HepG2 (cell line): ENCODE measurements at regions not wholly inside any gene's neighbourhood (a gene's known extent, or its start where the extent isn't known, plus 50 kb on each side); places are given as distances from the start of the nearest gene placed in this dataset.

ENCODE experiments used
- ATAC-seq: fragments of 200-7000 bp; cut with Tn5 transposase; 3 replicates; pipeline ENCODE4 v1.9.1; 2020; ENCODE audit warnings: mild to moderate bottlenecking, moderate library complexity
- BruUV-seq: library from RNA; stranded (reverse); fragments of 400-500 nt; replicated peaks from 2 replicates; lab custom pipeline; 2021; lab: Mats Ljungman, UMichigan
- CTCF ChIA-PET: fragments of 300-600 bp; formaldehyde crosslinking; extraction: SDS; loops from one replicate; lab custom pipeline; 2021; ENCODE audit warnings: low total read pairs, inconsistent platforms, low intra/inter-chr PET ratio; lab: Yijun Ruan, JAX
- POLR2A ChIA-PET: fragments of 350-600 bp; sonication (Branson Sonifier 250); formaldehyde crosslinking; loops from one replicate; lab custom pipeline; 2020; ENCODE audit warnings: antibody characterized with exemption, inconsistent platforms; lab: Yijun Ruan, JAX
- DNase-seq: peaks from one replicate; pipeline ENCODE4 v3.0.0-alpha.2; 2015; ENCODE audit warnings: low spot score
- FAIRE-seq: peaks from 3 replicates; lab custom pipeline; 2011; peaks lifted over from hg19 to GRCh38; lab: Jason Lieb, UNC
- H2AFZ ChIP-seq: one replicate; pipeline ENCODE4 v1.6.1; 2011; ENCODE audit warnings: low read length, inconsistent platforms
- H3K27ac ChIP-seq: fragments of 300-600 bp; 3 replicates; pipeline ENCODE4 v1.8.0; 2011; ENCODE audit warnings: mixed run types, mild to moderate bottlenecking, mixed read lengths, low read length, inconsistent platforms; ENCODE audit not compliant: insufficient read depth; ENCODE audit errors: extremely low read length
- H3K27me3 ChIP-seq, 2 experiments: fragments of 200-600 bp in 1 of 2; 2 replicates in 1 of 2; 3 replicates in 1 of 2; pipeline versions ENCODE4 v1.6.0 to v1.8.0; 2011; ENCODE audit warnings: low read length in 2 of 2, mild to moderate bottlenecking in 2 of 2, moderate library complexity in 2 of 2, inconsistent platforms in 1 of 2; ENCODE audit not compliant: insufficient read depth in 2 of 2, control insufficient read depth in 1 of 2
- H3K36me3 ChIP-seq, 2 experiments: fragments of 200-600 bp in 1 of 2; replicated peaks in 1 of 2; 2 replicates in 1 of 2; 3 replicates in 1 of 2; pipeline versions ENCODE4 v1.5.1 to v1.8.0; 2011; ENCODE audit warnings: low read length in 2 of 2, inconsistent platforms in 1 of 2; ENCODE audit not compliant: insufficient read depth in 2 of 2, control insufficient read depth in 1 of 2
- H3K4me1 ChIP-seq: 2 replicates; pipeline ENCODE4 v1.5.1; 2012; ENCODE audit warnings: low read length, inconsistent platforms; ENCODE audit not compliant: insufficient read depth
- H3K4me2 ChIP-seq: 2 replicates; pipeline ENCODE4 v1.6.0; 2011; ENCODE audit warnings: low read depth, low read length, inconsistent platforms
- H3K4me3 ChIP-seq, 3 experiments: fragments of 200-600 bp in 1 of 3; sonication (generic), shearing (Covaris generic) in 1 of 3; replicated peaks in 1 of 3; 2 replicates each; pipeline ENCODE4 v1.5.1; 2011 to 2016; ENCODE audit warnings: low read length in 3 of 3, inconsistent platforms in 2 of 3, low read depth in 2 of 3, mild to moderate bottlenecking in 2 of 3, control low read depth in 1 of 3, mixed read lengths in 1 of 3; ENCODE audit not compliant: insufficient read depth in 1 of 3
- H3K79me2 ChIP-seq: one replicate; pipeline ENCODE4 v1.6.1; 2011; ENCODE audit warnings: low read length, inconsistent platforms; ENCODE audit not compliant: insufficient read depth
- H3K9ac ChIP-seq: 2 replicates; pipeline ENCODE4 v1.6.0; 2011; ENCODE audit warnings: mild to moderate bottlenecking, low read depth, low read length, inconsistent platforms; ENCODE audit not compliant: insufficient read depth
- H3K9me3 ChIP-seq: 2 replicates; pipeline ENCODE4 v1.5.1; 2012; ENCODE audit warnings: mild to moderate bottlenecking, low read length
- H4K20me1 ChIP-seq: 2 replicates; pipeline ENCODE4 v1.6.0; 2011; ENCODE audit warnings: inconsistent platforms, mild to moderate bottlenecking, low read length, moderate library complexity; ENCODE audit not compliant: insufficient read depth
- KLF16 ChIP-seq, 2 experiments: sonication (generic) in 1 of 2; formaldehyde crosslinking in 1 of 2; IDR thresholded peaks; 2 replicates each; pipeline versions ENCODE4 v1.6.1 to v1.8.0; 2016 to 2023; ENCODE audit warnings: missing genetic modification reagents in 2 of 2, missing compliant biosample characterization in 1 of 2
- KLF6 ChIP-seq: IDR thresholded peaks from 2 replicates; pipeline ENCODE4 v1.8.0; 2016; ENCODE audit warnings: missing biosample characterization, missing genetic modification reagents
- MAFF ChIP-seq: IDR thresholded peaks from 2 replicates; pipeline ENCODE4 v1.6.1; 2011; ENCODE audit warnings: low read depth, low read length, improper control_type of control experiment
- MAFK ChIP-seq, 2 experiments: IDR thresholded peaks in 1 of 2; conservative IDR thresholded peaks in 1 of 2; 2 replicates each; pipeline ENCODE4 v1.6.1; 2011; ENCODE audit warnings: improper control_type of control experiment in 2 of 2, low read length in 2 of 2
- PAF1 ChIP-seq: IDR thresholded peaks from 2 replicates; pipeline ENCODE4 v1.6.1; 2016; ENCODE audit warnings: missing genetic modification reagents, missing compliant biosample characterization
- PAWR ChIP-seq: sonication (generic); formaldehyde crosslinking; IDR thresholded peaks from 2 replicates; pipeline ENCODE4 v1.4.0; 2020; ENCODE audit warnings: missing genetic modification reagents, mild to moderate bottlenecking, borderline replicate concordance
- ZFP36 ChIP-seq: fragments of 150-350 bp; IDR thresholded peaks from 2 replicates; pipeline ENCODE4 v1.6.1; 2018; ENCODE audit warnings: borderline replicate concordance, low read length, low read depth; ENCODE audit not compliant: partially characterized antibody
- ZNF234 ChIP-seq: sonication (generic); formaldehyde crosslinking; conservative IDR thresholded peaks from 2 replicates; pipeline ENCODE4 v1.5.1; 2020; ENCODE audit warnings: mild to moderate bottlenecking, missing genetic modification reagents
- ZNF558 ChIP-seq: sonication (generic); formaldehyde crosslinking; IDR thresholded peaks from 2 replicates; pipeline ENCODE4 v1.9.0; 2022; ENCODE audit warnings: mild to moderate bottlenecking, missing genetic modification reagents, borderline replicate concordance
- ZNF589 ChIP-seq: sonication (generic); formaldehyde crosslinking; conservative IDR thresholded peaks from 2 replicates; pipeline ENCODE4 v1.8.0; 2022; ENCODE audit warnings: mild to moderate bottlenecking, moderate library complexity, missing genetic modification reagents
- ZNF598 ChIP-seq: sonication (generic); formaldehyde crosslinking; IDR thresholded peaks from 2 replicates; pipeline ENCODE4 v1.5.1; 2020; ENCODE audit warnings: mild to moderate bottlenecking, missing genetic modification reagents, borderline replicate concordance
- ZNF768 ChIP-seq: sonication (generic); formaldehyde crosslinking; IDR thresholded peaks from 2 replicates; pipeline ENCODE4 v1.4.0; 2020; ENCODE audit warnings: missing genetic modification reagents
- WGBS: methylation state at CpG from one replicate; pipeline ENCODE4 v1.1.6; 2017; ENCODE audit warnings: low lambda C conversion rate; 5-methylcytosine and 5-hydroxymethylcytosine counted together
- in situ Hi-C: cut with HindIII; loops from 2 replicates; pipeline ENCODE4 v1.10.0; 2017; ENCODE audit warnings: low pct_unique_long_range_greater_than_20kb; ENCODE audit not compliant: extremely low pct_ligation_motif_present
- intact Hi-C: fragments of 100-400 bp; cut with micrococcal nuclease; formaldehyde crosslinking; loops from one replicate; pipeline ENCODE4 v1.10.0; 2022; ENCODE audit not compliant: unreplicated experiment
- TF ChIP-seq, protein P1 (sequence below): sonication (generic); formaldehyde crosslinking; IDR thresholded peaks from 2 replicates; pipeline ENCODE4 v1.5.1; 2020; ENCODE audit warnings: mild to moderate bottlenecking, missing genetic modification reagents, borderline replicate concordance
- TF ChIP-seq, protein P2 (sequence below): sonication (generic); formaldehyde crosslinking; IDR thresholded peaks from 2 replicates; pipeline ENCODE4 v1.4.0; 2020; ENCODE audit warnings: missing genetic modification reagents

DNA sequence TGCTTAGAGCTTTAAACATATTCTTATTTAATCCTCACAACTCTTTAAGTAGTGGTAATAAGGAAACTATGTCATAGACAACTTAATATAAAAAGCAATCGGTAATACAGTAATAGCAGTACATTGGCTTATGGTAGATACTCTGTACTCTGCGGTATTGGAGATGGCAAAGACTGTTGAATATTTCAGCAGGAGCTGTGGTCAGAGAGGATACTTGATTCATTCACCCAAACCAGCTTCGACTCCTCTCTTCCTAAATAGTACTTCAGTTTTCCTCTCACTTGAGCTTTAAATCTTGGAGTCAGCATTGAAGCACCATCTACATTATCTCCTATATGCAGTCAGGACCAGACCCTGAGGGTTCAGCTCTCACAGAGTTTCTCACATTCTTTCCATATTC, 169.3 kb downstream of the CYB561 start (continued):
- TF ChIP-seq PAWR (CRISPR knock-in tag) (no peak), ZNF598 (CRISPR knock-in tag) (no peak), ZFP36 (no peak), ZNF234 (no peak), ZNF768 (CRISPR knock-in tag) (no peak), PAF1 (CRISPR knock-in tag) (no peak), KLF16 (CRISPR knock-in tag; IDR thresholded peaks at IDR 0.05) (no peak)
- TF ChIP-seq, protein P1, sequence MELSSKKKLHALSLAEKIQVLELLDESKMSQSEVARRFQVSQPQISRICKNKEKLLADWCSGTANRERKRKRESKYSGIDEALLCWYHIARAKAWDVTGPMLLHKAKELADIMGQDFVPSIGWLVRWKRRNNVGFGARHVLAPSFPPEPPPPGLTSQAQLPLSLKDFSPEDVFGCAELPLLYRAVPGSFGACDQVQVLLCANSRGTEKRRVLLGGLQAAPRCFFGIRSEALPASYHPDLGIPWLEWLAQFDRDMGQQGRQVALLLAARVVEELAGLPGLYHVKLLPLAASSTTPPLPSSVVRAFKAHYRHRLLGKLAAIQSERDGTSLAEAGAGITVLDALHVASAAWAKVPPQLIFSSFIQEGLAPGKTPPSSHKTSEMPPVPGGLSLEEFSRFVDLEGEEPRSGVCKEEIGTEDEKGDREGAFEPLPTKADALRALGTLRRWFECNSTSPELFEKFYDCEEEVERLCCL (CRISPR knock-in tag) = no peak
- TF ChIP-seq, protein P2, sequence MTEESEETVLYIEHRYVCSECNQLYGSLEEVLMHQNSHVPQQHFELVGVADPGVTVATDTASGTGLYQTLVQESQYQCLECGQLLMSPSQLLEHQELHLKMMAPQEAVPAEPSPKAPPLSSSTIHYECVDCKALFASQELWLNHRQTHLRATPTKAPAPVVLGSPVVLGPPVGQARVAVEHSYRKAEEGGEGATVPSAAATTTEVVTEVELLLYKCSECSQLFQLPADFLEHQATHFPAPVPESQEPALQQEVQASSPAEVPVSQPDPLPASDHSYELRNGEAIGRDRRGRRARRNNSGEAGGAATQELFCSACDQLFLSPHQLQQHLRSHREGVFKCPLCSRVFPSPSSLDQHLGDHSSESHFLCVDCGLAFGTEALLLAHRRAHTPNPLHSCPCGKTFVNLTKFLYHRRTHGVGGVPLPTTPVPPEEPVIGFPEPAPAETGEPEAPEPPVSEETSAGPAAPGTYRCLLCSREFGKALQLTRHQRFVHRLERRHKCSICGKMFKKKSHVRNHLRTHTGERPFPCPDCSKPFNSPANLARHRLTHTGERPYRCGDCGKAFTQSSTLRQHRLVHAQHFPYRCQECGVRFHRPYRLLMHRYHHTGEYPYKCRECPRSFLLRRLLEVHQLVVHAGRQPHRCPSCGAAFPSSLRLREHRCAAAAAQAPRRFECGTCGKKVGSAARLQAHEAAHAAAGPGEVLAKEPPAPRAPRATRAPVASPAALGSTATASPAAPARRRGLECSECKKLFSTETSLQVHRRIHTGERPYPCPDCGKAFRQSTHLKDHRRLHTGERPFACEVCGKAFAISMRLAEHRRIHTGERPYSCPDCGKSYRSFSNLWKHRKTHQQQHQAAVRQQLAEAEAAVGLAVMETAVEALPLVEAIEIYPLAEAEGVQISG (CRISPR knock-in tag) = no peak
- TF ChIP-seq, all 625 proteins: peak for 0

DNA sequence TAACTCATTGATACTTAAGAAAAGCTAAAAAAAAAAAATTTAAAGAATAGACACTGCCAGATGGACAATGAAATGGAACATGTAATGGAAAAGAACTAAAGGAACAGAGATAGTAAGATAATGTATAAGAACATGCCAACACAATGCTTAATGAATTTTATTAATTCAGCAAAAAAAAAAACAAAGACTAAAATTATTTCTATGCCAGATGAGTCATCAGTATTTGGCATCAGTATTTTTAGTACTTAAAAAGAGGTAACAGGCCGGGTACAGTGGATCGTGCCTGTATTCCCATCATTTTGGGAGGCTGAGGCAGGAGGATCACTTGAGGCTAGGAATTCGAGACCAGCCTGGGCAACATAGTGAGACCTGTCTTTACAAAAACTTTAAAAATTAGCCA, 168.5 kb downstream of the CYB561 start:
- TF ChIP-seq ZNF558 (CRISPR knock-in tag) (no peak), MAFK (conservative IDR thresholded peaks at IDR 0.05 in 1 of 2, IDR thresholded peaks at IDR 0.05 in 1 of 2; ENCODE audit: low read length in 2 of 2) (0 out of 4 replicates have a peak, but pooled peaks of 1 of the 2 experiments have one; percentile 13), KLF6 (CRISPR knock-in tag) (no peak), MAFF (0 out of 2 replicates have a peak, but pooled peaks have one; percentile 6), ZNF589 (CRISPR knock-in tag) (no peak)
- Histone ChIP-seq H3K9me3 (no peaks in the 10 kb centered on the region), H3K79me2 (no peaks in the 10 kb centered on the region), H3K4me2 (no peak overlapping the region), H4K20me1 (no peaks in the 10 kb centered on the region), H3K27me3 (no peaks in the 10 kb centered on the region), H3K27ac (no peak overlapping the region), H3K9ac (no peak overlapping the region), H3K4me1 (no peaks in the 10 kb centered on the region), H3K4me3 (no peak overlapping the region), H2AFZ (no peak overlapping the region), H3K36me3 (no peaks in the 10 kb centered on the region)
- WGBS = 4% methylated on average over 3 of the region's 3 CpGs
- BruUV-seq = no TSS peak
- ATAC-seq (no peak), DNase-seq (no peak), FAIRE-seq (no peak)
- ChIA-PET POLR2A (no interaction called here), CTCF (no interaction called here)
- intact Hi-C loops (loop anchor here (10.0 kb wide), 1 partner anchor 1663 kb away; no protein-coding TSS in a partner anchor), in situ Hi-C loops (no loop called here)
